EH (cell line): ENCODE measurements at regions not wholly inside any gene's neighbourhood (a gene's known extent, or its start where the extent isn't known, plus 50 kb on each side); places are given as distances from the start of the nearest gene placed in this dataset.

Experiments
- DNase-seq: peaks from one replicate; pipeline ENCODE4 v3.0.0-alpha.2; 2015; ENCODE audit warnings: low read depth

DNA sequence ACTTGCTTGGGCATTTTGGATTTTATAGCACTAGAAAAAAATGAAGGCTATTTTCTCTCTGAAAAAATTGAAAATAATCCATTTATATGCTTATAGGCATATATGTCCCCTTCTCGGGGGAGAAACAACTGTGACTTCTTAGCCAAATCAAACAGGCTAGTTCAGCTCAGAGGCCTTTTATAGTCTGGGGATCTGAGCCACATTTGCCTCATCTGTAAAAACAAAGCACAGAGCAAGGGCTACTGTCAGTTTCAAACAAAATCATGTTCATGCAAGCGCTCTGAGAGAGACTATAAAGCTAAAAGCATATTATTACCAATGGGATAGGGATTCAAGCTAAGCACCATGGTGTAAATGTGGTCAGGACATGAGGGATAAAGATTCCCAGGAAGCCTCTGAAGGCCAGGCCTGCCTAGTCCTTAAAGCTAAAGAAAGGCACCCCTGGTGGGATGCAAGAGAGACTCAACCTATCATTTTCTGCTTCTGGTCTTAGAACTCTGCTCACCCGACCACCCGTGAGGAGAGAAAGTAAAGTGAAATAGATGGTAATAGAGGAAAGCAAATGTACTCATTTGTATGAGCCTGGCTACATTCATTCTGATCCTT, 51.0 kb upstream of the IL12A start:
- peak; percentile 37 for DNase-seq

DNA sequence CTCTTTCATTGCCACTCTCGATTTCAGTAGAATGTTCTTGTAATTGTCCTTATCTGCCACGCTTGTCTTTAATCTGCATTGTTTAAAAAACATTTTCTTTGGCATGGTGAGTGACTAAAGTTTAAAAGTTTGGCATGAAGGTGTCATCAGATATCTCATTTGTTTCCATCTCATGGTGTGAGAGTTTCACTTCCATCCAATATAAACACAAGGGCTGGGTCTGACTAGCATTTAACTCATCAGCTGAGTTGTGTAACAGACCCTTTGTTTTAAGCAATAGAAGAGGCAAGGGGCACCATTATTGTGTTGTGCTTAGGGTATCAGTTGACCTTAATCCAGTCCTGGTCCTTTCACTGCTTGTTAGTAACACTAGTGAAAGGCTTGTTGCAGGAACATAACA, 49.9 kb upstream of the IL12A start:
- peak; percentile 64 for DNase-seq
